G401 (cell line): ENCODE measurements at regions not wholly inside any gene's neighbourhood (a gene's known extent, or its start where the extent isn't known, plus 50 kb on each side); places are given as distances from the start of the nearest gene placed in this dataset.
"Not testable (repeated sequence)": the region's sequence is repeated elsewhere in the genome, so short reads cannot be mapped to it uniquely, and the experiment has no call there.

Source experiments
- DNase-seq: peaks from one replicate; pipeline ENCODE4 v3.0.0-alpha.2; 2015; ENCODE audit warnings: low spot score
- in situ Hi-C: cut with HindIII; loops from 2 replicates; pipeline ENCODE4 v1.10.0; 2016; ENCODE audit warnings: low sequenced_read_pairs, mixed read lengths

GRCh38 chr10:61037261-61037830 is 93.4 kb upstream of the RHOBTB1 start:
- DNase-seq, in situ Hi-C loops: not testable (repeated sequence)

GRCh38 chr10:61036148-61036547 is 92.2 kb upstream of the RHOBTB1 start:
- DNase-seq, in situ Hi-C loops: not testable (repeated sequence)

GRCh38 chr10:61031341-61031740 is 87.4 kb upstream of the RHOBTB1 start:
- in situ Hi-C loops, result no loop called here
- no peak for DNase-seq

- in situ Hi-C loops, result no loop called here
- no peak for DNase-seq
Measured at GRCh38 chr10:61029411-61029810, 85.4 kb upstream of the RHOBTB1 start.

- DNase-seq, result no peak
Measured at GRCh38 chr10:61028861-61029361, 84.9 kb upstream of the RHOBTB1 start.

GRCh38 chr10:61024856-61025201 is 80.8 kb upstream of the RHOBTB1 start:
- in situ Hi-C loops, result no loop called here
- DNase-seq, result peak; percentile 19

More at GRCh38 chr10:61028861-61029361, 84.9 kb upstream of the RHOBTB1 start:
- in situ Hi-C loops, result no loop called here

- DNase-seq, result no peak
- in situ Hi-C loops, result no loop called here
Measured at GRCh38 chr10:61024151-61024855, 80.3 kb upstream of the RHOBTB1 start.

GRCh38 chr10:61023053-61023452 is 79.1 kb upstream of the RHOBTB1 start:
- in situ Hi-C loops, result no loop called here
- no peak for DNase-seq

- DNase-seq, result no peak
- in situ Hi-C loops, result no loop called here
Measured at GRCh38 chr10:61021926-61022325, 77.9 kb upstream of the RHOBTB1 start.

GRCh38 chr10:61020420-61021158 is 76.6 kb upstream of the RHOBTB1 start:
- DNase-seq, result no peak
- in situ Hi-C loops, result no loop called here

GRCh38 chr10:61018146-61018545 is 74.2 kb upstream of the RHOBTB1 start:
- in situ Hi-C loops, result no loop called here
- DNase-seq, result no peak

- in situ Hi-C loops, result no loop called here
- no peak for DNase-seq
Measured at GRCh38 chr10:61016630-61017029, 72.6 kb upstream of the RHOBTB1 start.

GRCh38 chr10:61016007-61016406 is 72.0 kb upstream of the RHOBTB1 start:
- no peak for DNase-seq
- in situ Hi-C loops, result no loop called here

- in situ Hi-C loops, result no loop called here
Measured at GRCh38 chr10:61010863-61011262, 66.9 kb upstream of the RHOBTB1 start.

GRCh38 chr10:61003069-61003468 is 59.1 kb upstream of the RHOBTB1 start:
- DNase-seq, in situ Hi-C loops: not testable (repeated sequence)

More at GRCh38 chr10:61010863-61011262, 66.9 kb upstream of the RHOBTB1 start:
- no peak for DNase-seq

GRCh38 chr10:61001731-61002122 is 57.7 kb upstream of the RHOBTB1 start:
- in situ Hi-C loops, result no loop called here
- no peak for DNase-seq

- in situ Hi-C loops, result no loop called here
- peak; percentile 23 for DNase-seq
Measured at GRCh38 chr10:61000769-61001730, 57.1 kb upstream of the RHOBTB1 start.

- in situ Hi-C loops, result no loop called here
- no peak for DNase-seq
Measured at GRCh38 chr10:60998932-60999331, 54.9 kb upstream of the RHOBTB1 start.

GRCh38 chr10:60994128-60994527 is 50.1 kb upstream of the RHOBTB1 start:
- no peak for DNase-seq
- in situ Hi-C loops, result no loop called here
